Smooth muscle cell (in vitro differentiated cells): ENCODE measurements at regions not wholly inside any gene's neighbourhood (a gene's known extent, or its start where the extent isn't known, plus 50 kb on each side); places are given as distances from the start of the nearest gene placed in this dataset.

Source experiments
- DNase-seq: peaks from one replicate; lab custom pipeline; 2025; ENCODE audit not compliant: unreplicated experiment; lab: John Stamatoyannopoulos, UW
- H2AFZ ChIP-seq: fragments of 200-600 bp; sonication (generic); 2 replicates; pipeline ENCODE4 v1.6.0; 2016; ENCODE audit warnings: antibody characterized with exemption, low read depth, mild to moderate bottlenecking
- H3F3A ChIP-seq: fragments of 200-600 bp; sonication (generic); 2 replicates; pipeline ENCODE4 v1.6.0; 2017; ENCODE audit warnings: antibody characterized with exemption, low read depth
- H3K27ac ChIP-seq: fragments of 200-600 bp; sonication (generic); 2 replicates; pipeline ENCODE4 v1.5.1; 2016; ENCODE audit warnings: low read depth, mild to moderate bottlenecking
- H3K27me3 ChIP-seq: fragments of 200-600 bp; sonication (generic); 2 replicates; pipeline ENCODE4 v1.6.1; 2016; ENCODE audit warnings: low read depth, mild to moderate bottlenecking
- H3K36me3 ChIP-seq: fragments of 200-600 bp; sonication (generic); 2 replicates; pipeline ENCODE4 v1.5.1; 2016; ENCODE audit warnings: low read depth
- H3K4me1 ChIP-seq: fragments of 200-600 bp; sonication (generic); 2 replicates; pipeline ENCODE4 v1.5.1; 2016; ENCODE audit warnings: low read depth
- H3K4me2 ChIP-seq: fragments of 200-600 bp; sonication (generic); 2 replicates; pipeline ENCODE4 v1.6.0; 2016; ENCODE audit warnings: mild to moderate bottlenecking
- H3K4me3 ChIP-seq: fragments of 200-600 bp; sonication (generic); 2 replicates; pipeline ENCODE4 v1.5.1; 2016; ENCODE audit warnings: mild to moderate bottlenecking
- H3K79me2 ChIP-seq: fragments of 200-600 bp; sonication (generic); 2 replicates; pipeline ENCODE4 v1.6.0; 2016; ENCODE audit warnings: low read depth, mild to moderate bottlenecking
- H3K9ac ChIP-seq: fragments of 200-600 bp; sonication (generic); 2 replicates; pipeline ENCODE4 v1.6.0; 2016; ENCODE audit warnings: low read depth
- H3K9me3 ChIP-seq: fragments of 200-600 bp; sonication (generic); replicated peaks from 2 replicates; pipeline ENCODE4 v1.5.1; 2016; ENCODE audit warnings: low read depth
- H4K20me1 ChIP-seq: fragments of 200-600 bp; sonication (generic); 2 replicates; pipeline ENCODE4 v1.6.0; 2016; ENCODE audit warnings: low read depth
- WGBS: methylation state at CpG from one replicate; pipeline ENCODE4 v1.1.7; 2016; ENCODE audit warnings: low lambda C conversion rate; 5-methylcytosine and 5-hydroxymethylcytosine counted together
- TF ChIP-seq, protein P1 (sequence below): fragments of 200-600 bp; sonication (generic); IDR thresholded peaks from 2 replicates; pipeline ENCODE4 v1.5.1; 2017; ENCODE audit warnings: borderline replicate concordance, mild to moderate bottlenecking, antibody characterized with exemption; ENCODE audit not compliant: insufficient read depth, poor library complexity, severe bottlenecking

DNA sequence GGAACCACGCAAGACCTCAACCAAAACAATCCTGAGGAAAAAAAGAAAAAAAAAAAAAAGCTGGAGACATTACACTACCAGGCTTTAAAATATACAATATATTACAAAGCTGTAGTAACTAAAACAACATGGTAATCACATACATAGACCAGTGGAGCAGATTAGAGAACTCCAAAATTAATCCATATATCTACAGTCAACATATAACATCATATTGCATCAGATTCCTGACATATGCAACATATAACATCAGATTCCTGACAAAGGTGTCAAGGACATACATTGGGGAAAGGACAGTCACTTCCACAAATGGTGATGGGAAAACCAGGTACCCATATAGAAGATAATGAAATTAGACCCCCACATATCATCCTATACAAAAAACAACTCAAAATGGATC is 145.8 kb downstream of the BTG1 start:
- Histone ChIP-seq H4K20me1 (no peaks in the 10 kb centered on the region), H3K9me3 (no peaks in the 10 kb centered on the region), H3K4me2 (no peak overlapping the region), H3K4me1 (peaks cover 3% of the 10 kb centered on the region), H3K27ac (no peak overlapping the region), H3K79me2 (no peaks in the 10 kb centered on the region), H2AFZ (no peak overlapping the region), H3K9ac (no peak overlapping the region), H3K27me3 (no peaks in the 10 kb centered on the region), H3K36me3 (no peaks in the 10 kb centered on the region), H3K4me3 (no peak overlapping the region), H3F3A (peaks cover 7% of the 10 kb centered on the region)
- TF ChIP-seq, protein P1, sequence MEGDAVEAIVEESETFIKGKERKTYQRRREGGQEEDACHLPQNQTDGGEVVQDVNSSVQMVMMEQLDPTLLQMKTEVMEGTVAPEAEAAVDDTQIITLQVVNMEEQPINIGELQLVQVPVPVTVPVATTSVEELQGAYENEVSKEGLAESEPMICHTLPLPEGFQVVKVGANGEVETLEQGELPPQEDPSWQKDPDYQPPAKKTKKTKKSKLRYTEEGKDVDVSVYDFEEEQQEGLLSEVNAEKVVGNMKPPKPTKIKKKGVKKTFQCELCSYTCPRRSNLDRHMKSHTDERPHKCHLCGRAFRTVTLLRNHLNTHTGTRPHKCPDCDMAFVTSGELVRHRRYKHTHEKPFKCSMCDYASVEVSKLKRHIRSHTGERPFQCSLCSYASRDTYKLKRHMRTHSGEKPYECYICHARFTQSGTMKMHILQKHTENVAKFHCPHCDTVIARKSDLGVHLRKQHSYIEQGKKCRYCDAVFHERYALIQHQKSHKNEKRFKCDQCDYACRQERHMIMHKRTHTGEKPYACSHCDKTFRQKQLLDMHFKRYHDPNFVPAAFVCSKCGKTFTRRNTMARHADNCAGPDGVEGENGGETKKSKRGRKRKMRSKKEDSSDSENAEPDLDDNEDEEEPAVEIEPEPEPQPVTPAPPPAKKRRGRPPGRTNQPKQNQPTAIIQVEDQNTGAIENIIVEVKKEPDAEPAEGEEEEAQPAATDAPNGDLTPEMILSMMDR, result no peak
- no peak for DNase-seq
- 100% methylated on average over 1 of the region's 1 CpG for WGBS

DNA sequence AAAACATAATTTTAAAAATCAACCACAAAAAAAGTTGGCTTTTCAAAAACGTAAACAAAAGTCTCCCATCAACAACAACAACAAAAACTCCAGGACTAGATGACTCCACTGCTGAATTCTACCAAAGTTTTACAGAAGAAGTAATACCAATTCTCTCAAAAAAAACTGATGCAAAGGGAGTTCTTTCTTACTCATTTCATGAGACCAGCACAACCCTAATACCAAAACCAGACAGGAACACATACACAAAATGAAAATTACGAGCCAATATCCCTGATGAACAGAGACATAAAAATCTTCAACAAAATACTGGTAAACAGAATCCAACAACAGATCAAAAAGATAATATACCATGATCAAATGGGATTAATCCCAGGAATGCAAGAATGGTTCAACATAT is 147.3 kb downstream of the BTG1 start:
- no peak overlapping the region for H3K27ac ChIP-seq
- 92% methylated on average over 2 of the region's 2 CpGs for WGBS
- H3K4me3 ChIP-seq, result no peak overlapping the region
- H3K36me3 ChIP-seq, result no peaks in the 10 kb centered on the region
- no peaks in the 10 kb centered on the region for H3K9me3 ChIP-seq
- TF ChIP-seq, protein P1, result no peak
- no peaks in the 10 kb centered on the region for H3K79me2 ChIP-seq
- H4K20me1 ChIP-seq, result no peaks in the 10 kb centered on the region
- no peak overlapping the region for H3K9ac ChIP-seq
- H3K4me1 ChIP-seq, result peaks cover 3% of the 10 kb centered on the region
- peaks cover 4% of the 10 kb centered on the region for H3F3A ChIP-seq
- H3K27me3 ChIP-seq, result no peaks in the 10 kb centered on the region
- no peak for DNase-seq
- H2AFZ ChIP-seq, result no peak overlapping the region
- no peak overlapping the region for H3K4me2 ChIP-seq

DNA sequence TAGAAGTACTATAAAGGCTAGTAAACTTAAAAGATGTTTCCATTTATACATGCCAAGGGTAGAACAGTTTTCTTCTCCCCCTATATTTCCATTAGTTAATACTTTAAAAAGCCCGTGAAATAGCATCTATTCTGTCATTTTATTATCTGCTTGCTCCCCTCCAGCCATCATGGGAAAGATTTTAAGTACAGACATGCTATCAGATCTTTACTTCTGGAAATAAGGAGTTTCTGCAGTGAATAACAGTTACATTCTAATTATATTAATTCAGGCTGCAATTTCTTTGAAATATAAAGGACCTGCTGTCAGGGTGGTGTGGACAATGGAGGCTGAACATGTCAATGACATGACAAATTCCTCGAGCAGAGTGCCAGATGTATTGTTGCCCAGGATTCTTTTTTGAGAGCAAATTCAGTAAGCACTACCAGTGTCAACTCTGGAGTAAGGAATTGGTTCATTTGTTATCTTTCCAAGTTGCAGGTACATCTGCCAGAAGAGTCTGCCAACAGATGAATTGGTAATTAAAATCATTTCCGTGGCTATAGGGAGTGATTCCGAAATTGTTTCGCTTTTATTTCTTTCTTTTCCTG is 151.3 kb downstream of the BTG1 start:
- TF ChIP-seq, protein P1, result no peak
- Histone ChIP-seq H3K9me3 (no peaks in the 10 kb centered on the region), H3K36me3 (no peaks in the 10 kb centered on the region), H3K9ac (no peak overlapping the region), H3F3A (no peaks in the 10 kb centered on the region), H3K27ac (no peak overlapping the region), H3K4me3 (no peak overlapping the region), H3K27me3 (no peaks in the 10 kb centered on the region), H3K4me2 (no peak overlapping the region), H4K20me1 (no peaks in the 10 kb centered on the region), H3K79me2 (no peaks in the 10 kb centered on the region), H2AFZ (no peak overlapping the region), H3K4me1 (no peaks in the 10 kb centered on the region)
- WGBS, result 93% methylated on average over 5 of the region's 5 CpGs
- DNase-seq, result no peak

DNA sequence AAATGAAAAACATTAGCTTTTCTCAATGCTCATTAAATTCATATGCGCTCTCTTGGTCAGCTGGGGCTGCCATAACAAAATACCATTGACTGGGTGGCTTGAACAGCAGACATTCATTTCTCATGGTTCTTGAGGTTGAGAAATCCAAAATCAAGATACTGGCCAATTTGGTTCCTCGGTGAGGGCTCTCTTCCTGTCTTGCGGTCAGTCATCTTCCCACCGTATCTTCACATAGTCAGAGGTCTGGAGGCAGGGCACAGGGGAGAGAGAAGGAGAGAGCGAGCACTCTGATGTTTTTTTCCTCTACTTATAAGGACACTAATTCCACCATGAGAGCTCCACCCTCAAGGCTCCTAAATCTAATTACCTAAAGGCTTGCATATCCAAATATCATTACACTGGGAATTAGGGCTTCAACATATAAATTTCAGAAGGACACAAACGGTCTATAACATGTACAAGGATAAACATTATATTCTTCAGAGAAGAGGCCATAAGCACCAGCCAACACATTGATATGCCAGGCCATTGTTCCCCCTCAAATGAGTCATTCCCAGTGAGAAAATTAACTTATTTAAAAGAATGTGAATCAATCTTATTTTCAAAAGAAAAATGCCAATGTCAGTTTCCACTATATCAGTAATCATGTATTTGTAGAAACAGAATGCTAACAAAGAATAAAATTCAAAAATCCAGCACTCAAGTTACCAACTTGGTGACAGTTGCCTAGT is 152.2 kb downstream of the BTG1 start:
- H3K4me3 ChIP-seq, result no peak overlapping the region
- no peaks in the 10 kb centered on the region for H3F3A ChIP-seq
- TF ChIP-seq, protein P1, result no peak
- no peak for DNase-seq
- H3K4me1 ChIP-seq, result no peaks in the 10 kb centered on the region
- 92% methylated on average over 6 of the region's 6 CpGs for WGBS
- H3K36me3 ChIP-seq, result no peaks in the 10 kb centered on the region
- no peak overlapping the region for H3K4me2 ChIP-seq
- no peaks in the 10 kb centered on the region for H3K79me2 ChIP-seq
- H3K27ac ChIP-seq, result no peak overlapping the region
- H3K9ac ChIP-seq, result no peak overlapping the region
- H2AFZ ChIP-seq, result no peak overlapping the region
- no peaks in the 10 kb centered on the region for H4K20me1 ChIP-seq
- no peaks in the 10 kb centered on the region for H3K27me3 ChIP-seq
- H3K9me3 ChIP-seq, result no peaks in the 10 kb centered on the region
